ENCODE measurements at regions not wholly inside any gene's neighbourhood (a gene's known extent, or its start where the extent isn't known, plus 50 kb on each side); places are given as distances from the start of the nearest gene placed in this dataset.

DNA sequence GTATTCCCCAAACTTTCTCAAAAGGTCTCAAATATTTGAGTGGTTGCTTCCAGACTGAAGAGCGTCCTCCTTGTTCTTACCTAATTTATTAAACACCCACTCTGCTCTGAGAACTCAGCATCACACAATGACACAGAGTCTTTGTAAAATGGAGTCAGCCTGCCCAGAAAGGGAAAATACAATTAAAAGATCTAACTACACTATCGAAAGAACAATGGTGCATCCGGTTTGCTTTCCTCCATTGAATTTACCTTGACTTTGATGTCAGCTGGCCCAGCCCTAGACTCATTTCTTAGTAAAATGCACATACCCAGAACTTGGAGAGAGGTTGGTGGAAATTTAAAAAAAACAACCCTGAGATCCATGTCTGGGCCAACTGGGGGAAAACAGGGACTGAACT, 120.7 kb upstream of the SERP2 start:
- TF ChIP-seq, protein P1, sequence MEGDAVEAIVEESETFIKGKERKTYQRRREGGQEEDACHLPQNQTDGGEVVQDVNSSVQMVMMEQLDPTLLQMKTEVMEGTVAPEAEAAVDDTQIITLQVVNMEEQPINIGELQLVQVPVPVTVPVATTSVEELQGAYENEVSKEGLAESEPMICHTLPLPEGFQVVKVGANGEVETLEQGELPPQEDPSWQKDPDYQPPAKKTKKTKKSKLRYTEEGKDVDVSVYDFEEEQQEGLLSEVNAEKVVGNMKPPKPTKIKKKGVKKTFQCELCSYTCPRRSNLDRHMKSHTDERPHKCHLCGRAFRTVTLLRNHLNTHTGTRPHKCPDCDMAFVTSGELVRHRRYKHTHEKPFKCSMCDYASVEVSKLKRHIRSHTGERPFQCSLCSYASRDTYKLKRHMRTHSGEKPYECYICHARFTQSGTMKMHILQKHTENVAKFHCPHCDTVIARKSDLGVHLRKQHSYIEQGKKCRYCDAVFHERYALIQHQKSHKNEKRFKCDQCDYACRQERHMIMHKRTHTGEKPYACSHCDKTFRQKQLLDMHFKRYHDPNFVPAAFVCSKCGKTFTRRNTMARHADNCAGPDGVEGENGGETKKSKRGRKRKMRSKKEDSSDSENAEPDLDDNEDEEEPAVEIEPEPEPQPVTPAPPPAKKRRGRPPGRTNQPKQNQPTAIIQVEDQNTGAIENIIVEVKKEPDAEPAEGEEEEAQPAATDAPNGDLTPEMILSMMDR (IDR thresholded peaks at IDR 0.05): no peak
- TF ChIP-seq POLR2A (IDR thresholded peaks at IDR 0.05): no peak

All from uterus (tissue), 2 donors.